Neuronal stem cell (in vitro differentiated cells): ENCODE measurements at regions not wholly inside any gene's neighbourhood (a gene's known extent, or its start where the extent isn't known, plus 50 kb on each side); places are given as distances from the start of the nearest gene placed in this dataset.

ENCODE experiments used
- DNase-seq: peaks from one replicate; pipeline ENCODE4 v3.0.0-alpha.2; 2013; ENCODE audit warnings: low spot score
- H2AFZ ChIP-seq: one replicate; pipeline ENCODE4 v1.6.1; 2013; ENCODE audit warnings: mild to moderate bottlenecking, low read length, inconsistent platforms
- H2AK5ac ChIP-seq: 2 replicates; pipeline ENCODE4 v1.6.1; 2013; ENCODE audit warnings: low read depth, mild to moderate bottlenecking, inconsistent platforms, low read length, moderate library complexity, mixed read lengths
- H2BK120ac ChIP-seq: 2 replicates; pipeline ENCODE4 v1.6.1; 2013; ENCODE audit warnings: low read depth, mild to moderate bottlenecking, inconsistent platforms, low read length, moderate library complexity, mixed read lengths
- H2BK12ac ChIP-seq: one replicate; pipeline ENCODE4 v1.6.1; 2013; ENCODE audit warnings: low read length, inconsistent platforms
- H2BK15ac ChIP-seq: 2 replicates; pipeline ENCODE4 v1.6.1; 2013; ENCODE audit warnings: mild to moderate bottlenecking, low read length, inconsistent platforms, mixed read lengths
- H2BK5ac ChIP-seq: one replicate; pipeline ENCODE4 v1.6.1; 2013; ENCODE audit warnings: inconsistent platforms, mild to moderate bottlenecking, low read length, moderate library complexity
- H3K14ac ChIP-seq: one replicate; pipeline ENCODE4 v1.6.1; 2013; ENCODE audit warnings: low read length, inconsistent platforms
- H3K18ac ChIP-seq: 2 replicates; pipeline ENCODE4 v1.6.1; 2013; ENCODE audit warnings: low read length, inconsistent platforms
- H3K23ac ChIP-seq: 2 replicates; pipeline ENCODE4 v1.6.1; 2013; ENCODE audit warnings: low read depth, mild to moderate bottlenecking, mixed read lengths, low read length, inconsistent platforms; ENCODE audit not compliant: poor library complexity
- H3K27ac ChIP-seq: replicated peaks from 3 replicates; pipeline ENCODE4 v1.5.1; 2013; ENCODE audit warnings: low read length, inconsistent platforms
- H3K27me3 ChIP-seq, 3 experiments: 2 replicates each; pipeline ENCODE4 v1.6.1; 2013; ENCODE audit warnings: low read length in 3 of 3, mild to moderate bottlenecking in 2 of 3, inconsistent platforms in 1 of 3, low read depth in 1 of 3, mixed read lengths in 1 of 3, moderate library complexity in 1 of 3; ENCODE audit not compliant: control insufficient read depth in 3 of 3, insufficient read depth in 3 of 3
- H3K36me3 ChIP-seq, 2 donors: replicated peaks in 1 of 2; 2 replicates each; pipeline ENCODE4 v1.6.1; 2013; ENCODE audit warnings: low read length in 2 of 2; ENCODE audit not compliant: control insufficient read depth in 2 of 2, insufficient read depth in 2 of 2
- H3K4ac ChIP-seq: 2 replicates; pipeline ENCODE4 v1.6.1; 2013; ENCODE audit warnings: inconsistent platforms, mild to moderate bottlenecking, low read length, moderate library complexity
- H3K4me1 ChIP-seq, 2 donors: 1 replicate in 1 of 2; 2 replicates in 1 of 2; pipeline ENCODE4 v1.6.1; 2013; ENCODE audit warnings: low read length in 2 of 2, low read depth in 1 of 2; ENCODE audit not compliant: control insufficient read depth in 2 of 2, insufficient read depth in 1 of 2
- H3K4me2 ChIP-seq: one replicate; pipeline ENCODE4 v1.6.1; 2013; ENCODE audit warnings: mild to moderate bottlenecking, low read length, inconsistent platforms; ENCODE audit not compliant: insufficient read depth, poor library complexity, severe bottlenecking
- H3K4me3 ChIP-seq, 2 donors: 2 replicates each; pipeline ENCODE4 v1.5.1; 2013; ENCODE audit warnings: low read length in 2 of 2, mild to moderate bottlenecking in 2 of 2, inconsistent platforms in 1 of 2, moderate library complexity in 1 of 2
- H3K79me1 ChIP-seq: one replicate; pipeline ENCODE4 v1.6.1; 2013; ENCODE audit warnings: low read depth, mild to moderate bottlenecking, inconsistent platforms, low read length, moderate library complexity
- H3K9ac ChIP-seq: one replicate; pipeline ENCODE4 v1.6.1; 2013; ENCODE audit warnings: mild to moderate bottlenecking, low read depth, low read length, inconsistent platforms; ENCODE audit not compliant: poor library complexity
- H3K9me3 ChIP-seq, 2 donors: replicated peaks in 1 of 2; 2 replicates each; pipeline versions ENCODE3 to v1.6.1; 2013; ENCODE audit warnings: low read length in 2 of 2, mild to moderate bottlenecking in 2 of 2, inconsistent platforms in 1 of 2, low read depth in 1 of 2, mixed read lengths in 1 of 2, moderate library complexity in 1 of 2; ENCODE audit not compliant: control insufficient read depth in 2 of 2, insufficient read depth in 1 of 2
- H4K8ac ChIP-seq: one replicate; pipeline ENCODE4 v1.6.1; 2013; ENCODE audit warnings: low read depth, mild to moderate bottlenecking, inconsistent platforms, low read length, moderate library complexity
- H4K91ac ChIP-seq: one replicate; pipeline ENCODE4 v1.6.1; 2013; ENCODE audit warnings: low read length, low read depth, mild to moderate bottlenecking, inconsistent platforms; ENCODE audit not compliant: poor library complexity
- WGBS, 2 donors: extraction: QIAGEN DNeasy Blood & Tissue Kit; methylation state at CpG; one replicate each; pipeline ENCODE4 v1.1.7; 2013; ENCODE audit warnings: missing lambda C conversion rate in 2 of 2, mixed read lengths in 1 of 2; ENCODE audit not compliant: insufficient read length in 2 of 2, insufficient replicate concordance in 1 of 2; ENCODE audit errors: extremely low coverage in 2 of 2; 5-methylcytosine and 5-hydroxymethylcytosine counted together

DNA sequence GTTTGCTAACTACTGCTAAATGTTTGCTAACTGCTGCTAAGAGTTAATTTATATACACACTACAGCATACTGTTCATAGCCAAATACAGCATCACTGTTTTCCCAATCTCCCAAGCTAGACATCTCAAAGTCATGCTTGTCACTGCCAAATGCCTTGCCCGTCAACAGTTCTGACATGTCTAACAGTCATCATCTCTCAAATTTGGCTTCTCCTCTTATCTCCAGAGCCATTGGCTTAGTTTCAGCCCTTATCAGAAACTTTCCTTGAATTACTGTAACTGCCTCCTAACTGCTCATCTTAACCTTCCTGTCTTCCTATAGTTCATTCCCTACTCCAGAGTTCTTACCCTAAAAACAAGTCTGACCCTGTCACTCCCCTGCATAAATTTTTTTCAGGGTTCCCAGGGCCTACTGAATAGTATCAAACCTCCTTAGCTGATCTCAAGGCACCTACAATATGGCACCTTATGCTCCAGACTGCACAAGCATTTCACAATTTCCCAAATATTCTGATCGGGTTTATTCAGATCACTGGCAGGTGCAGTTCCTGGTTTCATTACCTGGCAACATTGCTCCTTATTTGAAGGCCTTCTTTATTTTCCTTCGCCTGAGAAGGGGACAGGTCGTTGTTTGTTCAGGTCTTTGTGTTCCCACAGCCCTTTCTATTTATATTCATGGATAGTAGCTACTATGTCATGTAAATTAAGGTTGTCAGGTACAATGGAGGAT lies 55.9 kb upstream of the ANKRD55 start:
- Histone ChIP-seq H2BK120ac (no peak overlapping the region), H3K4me2 (no peak overlapping the region), H3K14ac (no peak overlapping the region), H2BK15ac (no peak overlapping the region), H2BK12ac (no peak overlapping the region), H2BK5ac (no peak overlapping the region), H4K8ac (no peak overlapping the region), H2AK5ac (no peak overlapping the region), H2AFZ (no peak overlapping the region), H3K9ac (no peak overlapping the region), H3K79me1 (no peaks in the 10 kb centered on the region), H4K91ac (no peak overlapping the region), H3K23ac (no peak overlapping the region), H3K18ac (no peak overlapping the region), H3K4me1 (no peaks in the 10 kb centered on the region), H3K4me3 (no peak overlapping the region), H3K4ac (no peak overlapping the region), H3K27ac (no peak overlapping the region), H3K9me3 (no peaks in the 10 kb centered on the region), H3K36me3 (no peaks in the 10 kb centered on the region), H3K27me3 (peaks cover 0 to 2% (median 0%) of the 10 kb centered on the region in 3 experiments)
- no peak for DNase-seq
- no CpG with 5 or more reads among the region's 4 CpGs for WGBS, 2 donors

DNA sequence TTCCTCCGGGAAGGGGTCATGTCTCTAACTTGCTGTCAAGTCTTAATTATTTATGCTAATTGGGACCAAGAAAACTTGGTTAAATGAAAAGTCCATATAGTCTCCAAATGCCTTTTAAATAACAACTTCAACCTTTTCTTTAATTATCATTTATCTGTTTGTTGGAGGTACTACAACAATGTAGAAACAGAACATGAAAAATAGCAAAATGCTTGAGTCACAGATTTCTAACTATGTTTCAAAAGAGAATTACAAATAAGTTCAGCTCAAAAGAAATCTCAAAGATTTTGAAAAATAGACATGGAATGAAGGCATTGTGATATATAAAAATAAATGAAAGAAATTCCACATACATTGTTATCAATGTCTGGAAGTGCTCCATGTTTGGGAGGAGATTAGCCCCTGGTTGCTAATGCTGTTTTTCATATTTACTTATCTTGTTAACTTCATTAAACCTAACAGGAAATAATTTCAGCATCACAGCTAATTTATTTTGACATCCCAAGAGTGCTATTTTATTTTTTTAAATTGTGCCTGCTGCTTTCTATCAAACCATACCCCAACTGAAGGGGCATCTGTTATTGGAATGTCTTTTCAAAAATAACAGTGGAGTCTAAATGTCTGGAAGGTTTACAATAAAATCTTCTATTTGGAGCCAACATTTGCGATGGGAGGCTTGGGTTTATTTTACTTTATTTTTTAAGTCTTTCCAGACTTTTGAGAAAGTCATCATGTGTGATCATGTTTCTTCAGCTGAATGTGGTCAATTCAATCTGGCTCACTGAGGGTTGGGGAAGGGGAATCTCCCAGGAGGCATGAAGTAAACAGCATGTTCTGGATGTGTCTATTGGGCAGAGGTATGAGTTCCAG lies 53.1 kb upstream of the ANKRD55 start:
- H2AFZ ChIP-seq = no peak overlapping the region
- H2BK120ac ChIP-seq = no peak overlapping the region
- H3K9me3 ChIP-seq = peaks cover 0 to 1% of the 10 kb centered on the region in 2 donors
- H3K14ac ChIP-seq = no peak overlapping the region
- DNase-seq = no peak
- no peak overlapping the region for H2AK5ac ChIP-seq
- H2BK12ac ChIP-seq = no peak overlapping the region
- H3K27ac ChIP-seq = no peak overlapping the region
- H2BK15ac ChIP-seq = no peak overlapping the region
- H3K9ac ChIP-seq = no peak overlapping the region
- no peak overlapping the region for H3K4ac ChIP-seq
- H3K18ac ChIP-seq = no peak overlapping the region
- no peak overlapping the region for H3K4me3 ChIP-seq
- H3K27me3 ChIP-seq = peaks cover 0 to 2% (median 0%) of the 10 kb centered on the region in 3 experiments
- no peak overlapping the region for H4K8ac ChIP-seq
- H3K4me2 ChIP-seq = no peak overlapping the region
- no peak overlapping the region for H3K23ac ChIP-seq
- no CpG with 5 or more reads among the region's 2 CpGs for WGBS, 2 donors
- H3K36me3 ChIP-seq = no peaks in the 10 kb centered on the region
- peaks cover 0 to 2% of the 10 kb centered on the region in 2 donors for H3K4me1 ChIP-seq
- H4K91ac ChIP-seq = no peak overlapping the region
- no peak overlapping the region for H2BK5ac ChIP-seq
- H3K79me1 ChIP-seq = no peaks in the 10 kb centered on the region

DNA sequence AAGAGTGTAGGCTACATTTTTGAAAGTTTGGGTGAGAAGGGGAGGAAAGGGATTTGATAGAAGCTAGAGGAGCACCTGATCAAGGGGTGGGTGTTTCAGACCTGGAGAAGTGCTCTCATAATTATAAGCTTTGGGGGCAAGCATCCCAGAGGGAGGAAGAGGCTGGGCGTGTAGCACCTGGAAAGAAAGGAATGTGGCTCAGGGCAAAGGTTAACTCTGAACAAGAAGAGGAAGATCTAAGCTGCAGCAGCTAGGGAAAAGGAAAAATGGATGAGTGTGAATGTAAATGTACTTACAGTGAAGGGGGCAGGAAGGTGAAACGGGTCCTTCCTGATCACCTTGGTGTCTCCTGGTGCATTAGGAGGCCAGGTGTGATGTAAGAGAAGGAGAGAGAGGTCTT lies 49.8 kb upstream of the ANKRD55 start:
- Histone ChIP-seq H3K36me3 (no peaks in the 10 kb centered on the region), H3K27me3 (no peaks in the 10 kb centered on the region), H3K4me3 (no peak overlapping the region), H3K4me2 (no peak overlapping the region), H3K18ac (no peak overlapping the region), H4K91ac (no peak overlapping the region), H3K27ac (no peak overlapping the region), H3K9me3 (peaks cover 0 to 1% of the 10 kb centered on the region in 2 donors), H3K4ac (no peak overlapping the region), H2BK5ac (no peak overlapping the region), H3K9ac (no peak overlapping the region), H3K14ac (no peak overlapping the region), H2BK15ac (no peak overlapping the region), H3K79me1 (no peaks in the 10 kb centered on the region), H3K4me1 (peaks cover 0 to 13% of the 10 kb centered on the region in 2 donors), H2BK120ac (no peak overlapping the region), H4K8ac (no peak overlapping the region), H2BK12ac (no peak overlapping the region), H2AFZ (no peak overlapping the region), H3K23ac (no peak overlapping the region), H2AK5ac (no peak overlapping the region)
- no CpG with 5 or more reads among the region's 2 CpGs for WGBS, 2 donors
- DNase-seq = no peak
